GM18505 (cell line): ENCODE measurements at regions not wholly inside any gene's neighbourhood (a gene's known extent, or its start where the extent isn't known, plus 50 kb on each side); places are given as distances from the start of the nearest gene placed in this dataset.

Experiments
- ATAC-seq: cut with Tn5 transposase; IDR thresholded peaks from one replicate; pipeline ENCODE4 v1.9.1; 2021; ENCODE audit not compliant: unreplicated experiment
- POLR2A ChIP-seq: IDR thresholded peaks from 4 replicates; pipeline ENCODE4 v1.6.1; 2011; ENCODE audit warnings: borderline replicate concordance; ENCODE audit not compliant: insufficient read depth, insufficient read length; ENCODE audit errors: extremely low read depth

DNA sequence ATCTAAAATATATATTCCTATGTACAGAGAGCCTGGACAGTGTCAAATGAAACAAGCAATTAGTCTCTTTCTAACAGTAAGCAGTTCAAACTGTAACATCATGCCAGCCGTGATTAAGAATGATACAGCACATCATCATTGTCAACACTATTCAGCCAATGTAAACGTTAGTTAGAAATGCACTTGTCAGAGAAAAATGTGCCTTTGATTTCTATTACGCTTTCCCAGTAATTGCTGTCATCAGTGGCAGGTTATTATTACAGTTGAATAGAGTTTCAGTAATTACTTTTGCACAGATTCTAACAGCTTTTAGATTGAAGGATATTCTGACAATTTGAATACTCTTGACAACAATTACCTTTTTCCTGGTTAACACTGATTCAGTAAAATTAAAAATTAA, 1007.1 kb downstream of the SH3BGRL start:
- TF ChIP-seq POLR2A: no peak
- ATAC-seq: no peak

DNA sequence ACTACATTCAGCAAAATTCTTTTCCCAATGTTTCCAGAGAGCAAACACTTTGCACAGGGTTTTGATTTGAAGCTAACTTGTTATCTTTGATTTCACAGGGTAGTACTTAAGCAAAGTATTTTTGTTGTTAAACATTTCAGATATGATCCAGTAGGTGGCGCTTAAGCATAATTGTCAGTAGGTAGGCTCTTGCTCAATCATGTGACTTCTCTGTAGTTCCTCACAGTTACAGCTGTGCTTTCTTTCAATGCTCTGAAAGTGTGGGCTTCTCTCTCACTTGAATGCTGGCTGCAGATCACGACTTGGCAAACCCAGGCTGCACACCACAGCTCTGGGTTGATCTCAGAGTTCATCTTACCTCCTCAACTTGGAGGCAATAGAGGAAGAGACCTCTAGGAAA, 1016.5 kb downstream of the SH3BGRL start:
- TF ChIP-seq POLR2A: no peak
- ATAC-seq: peak; percentile 95

DNA sequence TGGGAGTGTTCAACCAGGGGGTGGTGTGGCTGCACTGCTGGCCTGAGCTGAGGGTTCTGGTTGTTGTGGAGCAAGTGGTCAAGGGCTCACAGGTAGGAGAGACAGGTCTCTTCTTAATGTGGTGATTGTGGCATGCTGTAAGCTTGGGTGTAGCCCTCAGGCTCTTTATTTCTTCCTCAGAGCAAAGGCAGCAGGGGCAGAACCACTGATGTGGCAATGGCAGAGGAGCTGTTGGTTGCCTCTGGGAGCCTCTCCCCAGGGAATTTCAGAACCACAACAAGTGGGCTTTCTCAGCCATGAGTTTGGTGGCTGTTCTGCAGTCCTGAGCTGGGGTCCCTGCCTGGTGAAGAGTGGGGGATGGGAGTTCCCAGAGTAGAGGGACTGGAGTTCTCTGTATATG, 1017.2 kb downstream of the SH3BGRL start:
- ATAC-seq: no peak
- TF ChIP-seq POLR2A: no peak

DNA sequence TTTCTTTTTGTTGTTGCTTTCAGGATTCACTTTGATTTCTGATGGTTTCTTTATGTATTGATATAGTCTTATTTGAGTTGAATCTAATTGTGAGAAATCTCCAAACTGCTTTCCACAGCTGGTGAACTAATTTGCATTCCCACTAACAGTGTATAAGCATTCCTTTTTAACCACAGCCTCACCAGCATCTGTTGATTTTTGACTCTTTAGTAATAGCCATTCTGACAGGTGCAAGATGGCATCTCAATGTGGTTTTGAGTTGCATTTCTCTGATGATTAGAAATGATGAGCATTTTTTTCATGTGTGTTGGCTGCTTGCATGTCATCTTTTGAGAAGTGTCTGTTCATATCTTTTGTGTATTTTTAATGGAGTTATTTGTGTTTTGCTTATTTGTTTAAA, 1023.1 kb downstream of the SH3BGRL start:
- no peak for TF ChIP-seq POLR2A
- no peak for ATAC-seq

DNA sequence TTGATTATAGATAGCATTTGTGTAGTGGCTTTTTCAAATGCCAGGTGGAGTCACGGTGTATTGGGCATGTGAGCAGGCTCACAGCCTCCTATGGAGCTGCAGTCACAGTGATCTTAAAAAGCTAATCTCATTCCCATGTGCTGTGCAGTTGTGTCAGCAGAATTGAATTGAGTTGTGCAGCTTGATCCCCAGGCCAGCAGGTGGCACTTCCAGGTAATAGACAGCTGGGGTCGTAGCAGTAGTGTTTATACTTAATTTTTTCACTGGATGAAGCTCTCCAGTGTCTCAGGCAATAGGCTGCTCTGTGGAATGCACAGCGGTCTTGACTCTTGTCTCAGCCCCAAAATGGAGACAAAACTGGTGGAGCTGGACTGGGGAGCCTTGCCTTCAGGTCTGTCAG, 1028.1 kb downstream of the SH3BGRL start:
- no peak for ATAC-seq
- TF ChIP-seq POLR2A: no peak

DNA sequence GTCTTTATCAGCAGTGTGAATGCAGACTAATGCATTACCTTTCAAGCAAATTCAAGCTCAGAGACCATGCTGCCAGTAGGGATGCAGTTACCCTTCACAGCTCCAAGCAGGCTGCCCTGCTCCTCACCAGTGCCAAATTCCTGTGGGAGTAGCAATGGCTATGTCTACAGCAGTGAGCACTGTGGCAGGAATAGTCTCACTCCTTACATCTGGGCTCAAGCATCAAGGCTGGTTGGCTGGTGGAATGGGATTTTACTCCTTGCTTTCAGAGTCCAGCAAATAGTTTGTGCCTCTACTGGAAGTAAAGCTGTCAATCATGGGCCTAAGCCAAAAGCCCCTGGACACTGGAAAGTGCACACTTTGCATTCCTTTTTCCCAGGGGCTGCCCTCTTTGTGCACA, 1030.8 kb downstream of the SH3BGRL start:
- no peak for ATAC-seq
- TF ChIP-seq POLR2A: no peak

DNA sequence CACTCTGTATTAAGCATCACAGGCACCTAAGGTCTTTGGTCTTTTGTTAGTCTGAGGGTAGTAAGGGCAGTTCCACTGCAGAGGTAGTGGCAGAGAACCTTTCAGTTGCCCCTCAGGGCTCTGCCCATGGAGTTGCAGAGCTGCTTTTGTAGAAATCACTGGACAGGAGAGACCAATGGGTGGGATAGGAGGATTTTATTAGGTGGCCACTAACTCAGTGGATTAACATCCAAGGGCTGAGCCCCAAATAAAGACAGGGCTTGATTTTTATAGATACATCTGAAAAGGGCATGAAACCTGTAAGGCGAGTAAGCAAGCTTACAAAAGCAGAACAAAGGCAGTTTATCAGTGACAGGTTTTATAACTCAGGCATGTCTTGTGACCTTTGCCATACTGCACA, 1035.4 kb downstream of the SH3BGRL start:
- ATAC-seq: no peak
- no peak for TF ChIP-seq POLR2A
